ENCODE measurements at regions not wholly inside any gene's neighbourhood (a gene's known extent, or its start where the extent isn't known, plus 50 kb on each side); places are given as distances from the start of the nearest gene placed in this dataset.

DNA sequence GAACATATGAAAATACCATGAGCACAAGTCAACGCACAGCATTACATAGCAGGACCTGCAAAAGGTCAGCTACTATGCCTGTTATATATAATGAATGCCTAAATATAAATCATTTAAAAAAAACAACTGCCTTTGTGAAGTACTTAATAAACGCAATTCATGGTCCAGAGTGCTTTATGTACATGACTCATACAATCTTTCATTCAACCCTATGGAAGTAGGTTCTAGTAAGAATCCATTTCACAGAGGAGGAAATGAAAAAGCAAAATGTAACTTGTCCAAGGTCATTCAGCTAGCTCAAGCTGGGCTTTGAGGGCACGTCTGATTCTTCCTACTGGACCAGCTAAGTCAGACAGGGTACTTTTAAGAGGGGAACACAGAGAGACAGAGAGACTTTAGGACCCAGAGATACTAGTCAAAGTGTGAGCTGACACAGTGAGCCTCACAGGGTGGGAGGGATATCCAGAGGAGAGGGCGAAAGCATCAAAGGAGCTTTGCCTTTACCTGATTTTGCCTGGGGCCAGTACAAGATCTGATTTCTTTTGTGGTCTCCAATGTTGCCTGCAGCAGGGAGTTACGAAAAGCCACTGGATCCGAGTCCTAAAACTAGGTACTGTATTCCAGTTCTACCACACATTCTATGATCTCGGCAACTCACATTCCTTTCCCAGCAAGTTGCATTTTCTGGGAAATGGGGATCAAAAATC is 83.4 kb upstream of the ZFHX3 start:
- TF ChIP-seq, protein P1, sequence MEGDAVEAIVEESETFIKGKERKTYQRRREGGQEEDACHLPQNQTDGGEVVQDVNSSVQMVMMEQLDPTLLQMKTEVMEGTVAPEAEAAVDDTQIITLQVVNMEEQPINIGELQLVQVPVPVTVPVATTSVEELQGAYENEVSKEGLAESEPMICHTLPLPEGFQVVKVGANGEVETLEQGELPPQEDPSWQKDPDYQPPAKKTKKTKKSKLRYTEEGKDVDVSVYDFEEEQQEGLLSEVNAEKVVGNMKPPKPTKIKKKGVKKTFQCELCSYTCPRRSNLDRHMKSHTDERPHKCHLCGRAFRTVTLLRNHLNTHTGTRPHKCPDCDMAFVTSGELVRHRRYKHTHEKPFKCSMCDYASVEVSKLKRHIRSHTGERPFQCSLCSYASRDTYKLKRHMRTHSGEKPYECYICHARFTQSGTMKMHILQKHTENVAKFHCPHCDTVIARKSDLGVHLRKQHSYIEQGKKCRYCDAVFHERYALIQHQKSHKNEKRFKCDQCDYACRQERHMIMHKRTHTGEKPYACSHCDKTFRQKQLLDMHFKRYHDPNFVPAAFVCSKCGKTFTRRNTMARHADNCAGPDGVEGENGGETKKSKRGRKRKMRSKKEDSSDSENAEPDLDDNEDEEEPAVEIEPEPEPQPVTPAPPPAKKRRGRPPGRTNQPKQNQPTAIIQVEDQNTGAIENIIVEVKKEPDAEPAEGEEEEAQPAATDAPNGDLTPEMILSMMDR (conservative IDR thresholded peaks at IDR 0.05; ENCODE audit: low read length): no peak
- no peak for TF ChIP-seq EZH2phosphoT487 (IDR thresholded peaks at IDR 0.05; ENCODE audit: borderline replicate concordance, low read depth, low read length)

All from OCI-LY7 (cell line).